ENCODE measurements at regions not wholly inside any gene's neighbourhood (a gene's known extent, or its start where the extent isn't known, plus 50 kb on each side); places are given as distances from the start of the nearest gene placed in this dataset.

DNA sequence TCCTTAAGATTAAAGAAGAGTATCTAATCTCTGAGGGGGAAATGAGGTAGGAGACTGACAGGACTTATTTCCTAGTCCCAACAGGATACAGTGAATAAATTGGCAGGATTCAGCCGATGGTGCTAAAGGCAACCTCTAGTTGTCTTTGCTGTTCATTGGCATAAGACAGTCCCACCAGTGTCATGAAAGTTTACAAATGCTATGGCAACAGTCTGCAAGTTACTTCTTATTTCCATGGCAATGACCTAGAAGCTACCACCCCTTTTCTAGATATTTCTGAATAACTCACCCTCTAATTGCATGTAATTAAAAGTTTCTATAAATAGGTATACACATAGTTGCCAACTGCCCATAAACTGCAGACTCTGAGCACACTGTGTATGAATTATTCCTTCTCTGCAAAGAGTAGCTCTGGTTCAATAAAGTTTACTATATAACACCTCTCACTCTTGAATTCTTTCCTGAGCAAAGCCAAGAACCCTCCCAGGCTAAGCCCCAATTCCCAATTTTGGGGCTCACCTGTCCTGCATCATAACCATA is 172.7 kb upstream of the LRATD1 start:
- no peaks in the 10 kb centered on the region for H3K27me3 ChIP-seq
- H3K36me3 ChIP-seq = no peaks in the 10 kb centered on the region
- H3K27ac ChIP-seq = no peak overlapping the region
- intact Hi-C loops (cut with DNase I; ENCODE audit: low total_unique reads) = no loop called here
- H3K4me1 ChIP-seq = no peaks in the 10 kb centered on the region
- DNase-seq = no peak
- H3K4me3 ChIP-seq = no peak overlapping the region
- TF ChIP-seq, protein P1, sequence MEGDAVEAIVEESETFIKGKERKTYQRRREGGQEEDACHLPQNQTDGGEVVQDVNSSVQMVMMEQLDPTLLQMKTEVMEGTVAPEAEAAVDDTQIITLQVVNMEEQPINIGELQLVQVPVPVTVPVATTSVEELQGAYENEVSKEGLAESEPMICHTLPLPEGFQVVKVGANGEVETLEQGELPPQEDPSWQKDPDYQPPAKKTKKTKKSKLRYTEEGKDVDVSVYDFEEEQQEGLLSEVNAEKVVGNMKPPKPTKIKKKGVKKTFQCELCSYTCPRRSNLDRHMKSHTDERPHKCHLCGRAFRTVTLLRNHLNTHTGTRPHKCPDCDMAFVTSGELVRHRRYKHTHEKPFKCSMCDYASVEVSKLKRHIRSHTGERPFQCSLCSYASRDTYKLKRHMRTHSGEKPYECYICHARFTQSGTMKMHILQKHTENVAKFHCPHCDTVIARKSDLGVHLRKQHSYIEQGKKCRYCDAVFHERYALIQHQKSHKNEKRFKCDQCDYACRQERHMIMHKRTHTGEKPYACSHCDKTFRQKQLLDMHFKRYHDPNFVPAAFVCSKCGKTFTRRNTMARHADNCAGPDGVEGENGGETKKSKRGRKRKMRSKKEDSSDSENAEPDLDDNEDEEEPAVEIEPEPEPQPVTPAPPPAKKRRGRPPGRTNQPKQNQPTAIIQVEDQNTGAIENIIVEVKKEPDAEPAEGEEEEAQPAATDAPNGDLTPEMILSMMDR (IDR thresholded peaks at IDR 0.05) = no peak
- no peaks in the 10 kb centered on the region for H3K9me3 ChIP-seq

DNA sequence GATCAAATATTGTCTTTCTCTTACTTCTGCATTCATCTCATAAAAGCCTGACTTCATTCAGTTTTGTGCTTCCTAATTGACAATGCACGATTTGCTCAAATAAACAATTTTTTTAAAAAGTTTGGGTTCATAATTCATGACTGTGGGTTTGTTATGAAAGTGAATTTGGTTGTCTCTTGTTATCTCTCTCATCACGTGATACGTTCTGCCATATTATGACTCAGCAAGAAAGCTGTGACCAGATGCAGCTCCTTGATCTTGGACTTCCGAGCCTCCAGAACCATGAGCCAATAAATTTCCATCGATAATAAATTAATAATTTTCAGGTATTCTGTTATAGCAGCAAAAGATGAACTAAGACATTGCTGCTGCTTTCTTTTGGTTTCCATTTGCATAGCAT is 156.5 kb upstream of the LRATD1 start:
- H3K4me1 ChIP-seq = no peaks in the 10 kb centered on the region
- no peak overlapping the region for H3K27ac ChIP-seq
- no peaks in the 10 kb centered on the region for H3K36me3 ChIP-seq
- no peak for DNase-seq
- TF ChIP-seq, protein P1 (IDR thresholded peaks at IDR 0.05) = no peak
- intact Hi-C loops (cut with DNase I; ENCODE audit: low total_unique reads) = no loop called here
- no peak overlapping the region for H3K4me3 ChIP-seq
- H3K9me3 ChIP-seq = no peaks in the 10 kb centered on the region
- no peaks in the 10 kb centered on the region for H3K27me3 ChIP-seq

GRCh38 chr2:14479486-14479885 is 153.0 kb upstream of the LRATD1 start:
- TF ChIP-seq, protein P1 (IDR thresholded peaks at IDR 0.05) = no peak
- H3K36me3 ChIP-seq = no peaks in the 10 kb centered on the region
- H3K9me3 ChIP-seq = no peaks in the 10 kb centered on the region
- H3K4me1 ChIP-seq = no peaks in the 10 kb centered on the region
- no peaks in the 10 kb centered on the region for H3K27me3 ChIP-seq
- H3K4me3 ChIP-seq = no peak overlapping the region
- no peak overlapping the region for H3K27ac ChIP-seq
- intact Hi-C loops (cut with DNase I; ENCODE audit: low total_unique reads) = no loop called here
- no peak for DNase-seq

DNA sequence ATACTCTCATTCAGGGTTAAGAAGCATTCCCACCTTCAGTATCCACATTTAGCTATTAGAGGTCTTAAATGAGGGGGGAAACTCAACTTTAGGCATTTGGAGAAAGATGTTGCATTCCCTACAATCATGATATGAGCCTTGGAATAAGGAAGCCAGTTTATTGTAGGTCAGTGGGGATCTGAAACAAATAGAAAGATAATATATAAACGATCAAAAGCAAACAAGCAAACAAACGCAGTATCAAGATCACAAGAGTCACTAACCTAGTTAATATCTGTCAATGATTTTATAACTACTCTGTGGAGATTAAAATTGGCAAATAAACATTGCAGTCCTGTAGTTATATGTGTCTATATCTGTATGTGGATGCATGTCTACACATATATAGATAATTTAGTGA is 152.4 kb upstream of the LRATD1 start:
- TF ChIP-seq, protein P1 (IDR thresholded peaks at IDR 0.05) = no peak
- Histone ChIP-seq H3K36me3 (no peaks in the 10 kb centered on the region), H3K4me3 (no peak overlapping the region), H3K9me3 (no peaks in the 10 kb centered on the region), H3K27ac (no peak overlapping the region), H3K27me3 (no peaks in the 10 kb centered on the region), H3K4me1 (no peaks in the 10 kb centered on the region)
- no peak for DNase-seq
- intact Hi-C loops (cut with DNase I; ENCODE audit: low total_unique reads) = no loop called here

- Histone ChIP-seq H3K4me1 (no peaks in the 10 kb centered on the region), H3K36me3 (no peaks in the 10 kb centered on the region), H3K9me3 (no peaks in the 10 kb centered on the region), H3K4me3 (no peak overlapping the region), H3K27ac (no peak overlapping the region), H3K27me3 (no peaks in the 10 kb centered on the region)
- intact Hi-C loops (cut with DNase I; ENCODE audit: low total_unique reads) = no loop called here
- TF ChIP-seq, protein P1 (IDR thresholded peaks at IDR 0.05) = no peak
- DNase-seq = no peak
These were observed 151.6 kb upstream of the LRATD1 start for GRCh38 chr2:14480906-14481305.

DNA sequence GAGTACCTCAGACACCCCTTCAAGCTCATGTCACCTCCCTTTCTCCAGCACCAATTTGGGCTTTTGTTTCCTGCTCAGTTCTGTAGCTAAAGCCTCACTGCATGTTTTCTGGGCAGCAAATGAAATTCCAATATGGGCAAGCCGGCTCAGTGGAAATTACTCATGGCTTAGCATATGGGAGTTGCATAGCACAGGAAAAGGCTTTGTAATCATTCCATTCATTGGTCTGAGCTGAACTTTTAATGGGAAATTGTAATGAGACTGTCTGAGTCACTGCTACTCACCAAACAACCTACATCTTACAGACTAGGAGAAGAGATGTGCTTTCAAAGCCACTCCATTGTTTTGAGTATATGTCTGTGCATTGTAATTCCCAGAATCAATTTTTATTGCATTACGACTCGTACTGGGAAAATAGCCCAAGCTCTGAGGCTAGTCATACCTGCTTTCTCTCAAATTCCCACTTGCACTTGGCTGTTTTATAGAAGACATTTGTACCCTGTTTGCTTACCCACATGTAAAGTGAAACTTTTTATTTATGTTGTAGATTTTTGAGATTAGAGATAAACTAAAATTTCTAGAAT is 139.5 kb upstream of the LRATD1 start:
- Histone ChIP-seq H3K36me3 (no peaks in the 10 kb centered on the region), H3K9me3 (no peaks in the 10 kb centered on the region), H3K27ac (no peak overlapping the region), H3K4me1 (no peaks in the 10 kb centered on the region), H3K27me3 (no peaks in the 10 kb centered on the region), H3K4me3 (no peak overlapping the region)
- DNase-seq = no peak
- intact Hi-C loops (cut with DNase I; ENCODE audit: low total_unique reads) = no loop called here
- TF ChIP-seq, protein P1 (IDR thresholded peaks at IDR 0.05) = no peak

Data from tibial artery (tissue), 4 donors.